ENCODE measurements at regions not wholly inside any gene's neighbourhood (a gene's known extent, or its start where the extent isn't known, plus 50 kb on each side); places are given as distances from the start of the nearest gene placed in this dataset.
"Not testable (repeated sequence)": the region's sequence is repeated elsewhere in the genome, so short reads cannot be mapped to it uniquely, and the experiment has no call there.

DNA sequence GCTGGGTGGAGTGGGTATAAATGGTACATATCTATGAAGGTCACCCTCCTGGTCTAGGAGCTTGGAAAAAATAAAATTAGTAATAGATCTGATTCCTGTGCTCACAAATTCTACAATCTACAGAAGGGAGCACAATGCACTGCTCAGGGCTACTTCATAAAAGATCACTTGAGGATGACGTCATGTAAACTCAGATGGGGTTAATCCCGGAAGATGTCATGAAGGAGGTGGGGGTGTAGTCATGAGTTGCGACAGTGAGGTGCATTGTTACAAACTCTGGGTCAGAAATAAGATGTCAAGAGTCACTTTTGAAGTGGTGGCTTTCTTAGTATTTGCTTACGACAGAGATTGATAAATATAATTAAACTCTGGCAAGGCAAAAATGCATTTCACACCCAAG, 68.2 kb downstream of the LHX9 start:
- no peak for DNase-seq

DNA sequence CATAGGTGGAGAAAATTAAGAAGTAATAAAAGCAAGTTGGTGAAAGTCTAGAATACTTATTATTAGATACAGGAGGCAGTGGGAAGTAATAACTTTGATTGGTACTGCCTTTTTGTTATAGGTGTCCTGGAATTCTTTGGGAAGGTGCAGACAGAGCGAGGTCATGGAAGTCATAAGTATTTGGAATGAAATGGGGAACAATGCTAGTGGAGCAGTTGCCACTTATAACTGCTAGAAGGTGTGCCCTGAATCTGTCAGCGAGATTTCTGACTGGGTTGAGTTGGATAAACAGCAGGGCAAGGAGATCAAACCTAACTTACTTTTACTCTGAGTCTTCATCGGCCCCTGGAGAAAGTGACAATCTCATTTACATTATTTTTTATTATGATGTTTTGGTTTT, 69.6 kb downstream of the LHX9 start:
- no peak for DNase-seq

DNA sequence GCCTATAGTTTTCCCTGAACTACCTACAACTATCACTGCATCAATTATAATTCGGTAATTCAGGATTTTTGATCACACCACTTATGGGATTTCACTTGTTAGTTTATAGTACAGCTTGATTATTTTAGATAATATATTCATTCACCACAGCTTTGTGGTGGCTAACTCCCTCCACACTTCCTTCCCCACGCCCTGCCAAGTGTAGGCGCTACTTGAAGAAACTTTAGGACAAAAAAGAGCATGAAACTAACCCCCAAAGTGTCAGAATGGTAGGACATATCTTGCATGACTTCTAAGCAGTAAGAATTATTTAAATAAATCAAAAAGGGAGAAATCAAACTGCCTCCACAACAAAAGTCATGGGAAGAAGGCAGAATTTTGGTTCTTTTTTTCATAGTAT, 70.1 kb downstream of the LHX9 start:
- DNase-seq, result no peak

DNA sequence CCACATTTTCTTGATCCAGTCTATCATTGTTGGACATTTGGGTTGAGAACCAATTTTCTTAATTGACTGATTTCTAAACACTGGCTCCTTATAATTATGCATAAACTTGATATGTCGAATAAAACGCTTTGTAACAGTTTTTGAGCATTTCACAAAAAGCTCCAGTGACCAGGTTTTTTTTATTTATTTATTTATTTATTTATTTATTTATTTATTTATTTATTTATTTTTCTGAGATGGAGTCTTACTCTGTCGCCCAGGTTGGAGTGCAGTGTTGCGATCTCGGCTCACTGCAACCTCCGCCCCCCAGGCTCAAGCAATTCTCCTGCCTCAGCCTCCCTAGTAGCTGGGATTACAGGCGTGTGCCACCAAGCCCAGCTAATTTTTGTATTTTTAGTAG, 71.4 kb downstream of the LHX9 start:
- DNase-seq, result not testable (repeated sequence)

DNA sequence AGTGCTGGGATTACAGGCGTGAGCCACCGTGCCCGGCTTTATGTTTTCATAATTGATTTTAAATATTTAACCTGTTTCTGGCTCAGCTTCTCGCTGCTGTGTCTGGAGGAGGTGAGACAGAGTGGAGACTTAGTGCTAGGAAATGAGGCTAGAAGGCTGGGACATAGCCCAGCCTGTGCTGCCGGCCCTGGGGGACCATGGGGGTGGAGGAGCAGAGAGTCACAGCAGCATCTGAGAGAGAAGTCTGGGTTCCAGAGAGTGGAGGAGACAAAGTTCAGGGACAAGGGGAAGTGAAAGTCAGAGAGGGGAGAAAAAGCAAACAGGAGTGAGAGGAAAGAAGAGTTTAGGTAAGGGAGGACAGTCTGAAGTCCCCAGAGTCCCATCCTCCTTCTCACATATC, 71.9 kb downstream of the LHX9 start:
- no peak for DNase-seq

DNA sequence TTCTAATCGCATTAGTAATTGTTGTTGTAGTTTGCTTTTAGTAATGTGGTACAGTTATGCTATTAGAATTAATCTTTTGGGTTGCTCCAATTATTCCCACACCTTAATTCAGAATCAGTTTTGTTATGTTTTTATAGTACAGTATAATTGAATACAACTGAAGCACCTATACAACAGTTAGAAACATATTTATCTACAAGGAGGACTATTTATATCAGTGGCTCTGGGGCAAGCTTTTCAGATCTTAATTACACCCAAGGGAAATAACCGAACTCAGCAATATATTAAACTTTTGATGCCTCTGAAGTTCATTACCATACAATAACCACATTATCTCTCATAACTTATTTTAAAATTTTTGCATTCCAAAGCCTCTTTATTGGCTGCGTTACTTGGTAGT, 74.4 kb downstream of the LHX9 start:
- no peak for DNase-seq

DNA sequence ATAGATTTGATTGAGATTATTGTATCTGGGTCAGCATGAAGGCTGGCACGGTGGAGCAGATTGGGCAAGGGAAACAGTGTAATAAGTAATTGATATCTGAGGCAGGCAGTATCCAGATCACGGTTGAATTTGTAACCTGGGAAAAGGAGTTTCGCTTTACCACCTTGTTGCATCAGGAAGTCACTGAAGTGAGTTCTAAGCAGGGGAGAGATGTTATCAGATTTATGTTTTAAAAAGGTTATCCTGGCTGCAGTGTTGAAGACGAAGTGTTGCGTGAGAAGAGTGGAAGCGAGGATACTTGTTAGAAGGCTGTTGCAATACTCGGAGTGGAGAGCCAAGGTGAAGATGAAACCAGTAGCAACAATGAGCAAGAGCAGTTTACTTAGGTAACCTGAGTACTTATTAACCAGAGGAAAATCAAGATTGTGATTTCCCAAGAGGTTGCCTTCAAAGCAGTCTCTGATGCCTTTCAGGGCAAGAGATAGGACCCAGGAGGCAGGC, 77.8 kb downstream of the LHX9 start:
- no peak for DNase-seq

DNA sequence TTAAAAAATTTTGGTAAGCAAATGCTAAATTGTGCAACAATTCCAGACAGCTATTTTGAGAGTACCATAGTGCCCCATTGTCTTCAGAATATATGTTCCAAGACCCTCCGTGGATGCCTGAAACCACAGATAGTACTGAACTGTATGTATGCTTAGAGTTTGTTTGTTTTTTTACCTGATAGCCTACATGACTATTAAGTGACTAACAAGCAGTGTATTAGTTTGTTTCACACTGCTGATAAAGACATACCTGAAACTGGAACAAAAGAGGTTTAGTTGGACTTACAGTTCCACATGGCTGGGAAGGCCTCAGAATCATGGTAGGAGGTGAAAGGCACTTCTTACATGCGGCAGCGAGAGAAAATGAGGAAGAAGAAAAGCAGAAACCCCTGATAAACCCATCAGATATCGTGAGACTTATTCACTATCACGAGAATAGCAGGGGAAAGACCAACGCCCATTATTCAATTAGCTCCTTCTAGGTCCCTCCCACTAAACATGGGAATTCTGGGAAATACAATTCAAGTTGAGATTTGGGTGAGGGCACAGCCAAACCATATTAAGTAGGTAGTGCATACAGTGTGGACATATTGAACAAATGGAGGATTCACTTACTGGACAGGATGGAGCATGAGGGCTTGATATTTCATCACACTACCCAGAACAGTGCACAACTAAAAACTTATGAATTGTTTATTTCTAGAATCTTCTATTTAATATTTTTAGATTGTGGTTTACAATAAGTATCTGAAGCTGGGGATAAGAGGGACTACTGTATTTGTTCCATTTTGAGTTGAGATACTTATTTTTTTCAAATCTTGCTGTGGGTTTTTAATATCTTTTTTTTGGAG, 78.5 kb downstream of the LHX9 start:
- no peak for DNase-seq

DNA sequence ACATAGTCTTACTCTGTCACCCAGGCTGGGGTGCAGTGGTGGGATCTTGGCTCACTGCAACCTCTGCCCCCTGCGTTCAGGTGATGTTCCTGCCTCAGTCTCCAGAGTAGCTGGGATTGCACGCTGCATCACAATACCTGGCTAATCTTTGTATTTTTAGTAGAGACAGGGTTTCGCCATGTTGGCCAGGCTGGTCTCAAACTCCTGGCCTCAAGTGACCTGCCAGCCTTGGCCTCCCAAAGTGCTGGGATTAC, 79.0 kb downstream of the LHX9 start:
- not testable (repeated sequence) for DNase-seq

DNA sequence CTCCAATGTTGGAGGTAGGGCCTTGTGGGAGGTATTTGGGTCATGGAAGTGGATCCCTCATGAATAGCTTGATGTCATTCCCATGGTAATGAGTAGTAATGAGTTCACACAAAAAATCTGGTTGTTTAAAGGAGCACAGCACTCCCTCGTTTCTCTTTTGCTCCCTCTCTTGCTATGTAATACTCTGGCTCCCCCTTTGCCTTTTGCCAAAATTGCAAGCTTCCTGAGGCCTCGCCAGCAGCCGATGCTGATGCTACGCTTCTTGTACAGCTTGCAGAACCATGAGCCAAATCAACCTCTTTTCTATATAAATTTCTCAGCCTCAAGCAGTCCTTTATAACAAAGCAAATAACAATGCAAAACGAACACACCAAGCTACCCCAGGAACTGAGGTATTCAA, 80.9 kb downstream of the LHX9 start:
- DNase-seq, result no peak

DNA sequence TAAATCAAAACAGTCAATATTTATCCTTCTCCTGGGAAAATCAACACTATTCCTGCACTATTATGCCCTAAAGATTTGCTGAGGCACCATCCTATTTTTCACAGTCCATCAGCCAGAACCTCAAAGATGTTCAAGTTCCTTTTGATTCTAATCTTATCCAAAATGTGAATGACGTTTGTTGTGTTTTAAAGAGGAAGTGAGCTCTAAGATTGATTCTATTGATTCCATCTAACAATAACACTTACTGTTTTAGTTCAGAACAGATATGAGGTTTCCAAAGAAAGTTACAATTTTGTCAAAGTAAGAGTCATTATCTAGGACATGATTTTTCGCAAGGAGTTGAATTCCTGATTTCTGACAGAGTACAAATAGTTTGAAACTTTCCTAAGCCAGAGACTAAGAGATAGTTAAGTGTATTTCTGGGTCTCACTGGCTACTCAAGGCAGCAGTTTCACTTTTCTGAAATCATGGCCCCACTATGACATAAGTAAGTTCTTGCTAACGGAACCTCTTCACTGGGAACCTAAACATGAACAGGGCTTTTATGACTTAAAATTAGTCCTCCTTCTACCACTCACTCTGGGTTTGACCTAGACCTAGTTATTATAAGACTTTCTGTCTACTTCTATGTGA, 84.7 kb downstream of the LHX9 start:
- no peak for DNase-seq

DNA sequence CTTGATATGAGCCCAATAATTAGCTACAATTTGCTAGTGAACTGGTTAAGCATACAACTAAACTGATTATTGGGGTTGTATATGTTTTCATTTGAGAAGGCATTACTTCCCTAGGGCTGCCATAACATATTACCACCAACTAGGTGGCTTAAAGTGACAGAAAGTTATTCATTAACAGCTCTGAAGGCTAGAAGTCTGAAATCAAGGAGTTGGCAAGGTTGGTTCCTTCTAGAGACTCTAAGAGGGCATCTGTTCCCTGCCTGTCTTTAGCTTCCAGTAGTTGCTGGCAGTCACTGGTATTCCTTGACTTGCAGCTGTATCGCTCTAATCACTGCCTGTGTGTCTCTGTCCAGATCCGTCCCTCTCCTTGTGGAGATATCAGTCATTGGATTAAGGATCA, 86.3 kb downstream of the LHX9 start:
- no peak for DNase-seq

DNA sequence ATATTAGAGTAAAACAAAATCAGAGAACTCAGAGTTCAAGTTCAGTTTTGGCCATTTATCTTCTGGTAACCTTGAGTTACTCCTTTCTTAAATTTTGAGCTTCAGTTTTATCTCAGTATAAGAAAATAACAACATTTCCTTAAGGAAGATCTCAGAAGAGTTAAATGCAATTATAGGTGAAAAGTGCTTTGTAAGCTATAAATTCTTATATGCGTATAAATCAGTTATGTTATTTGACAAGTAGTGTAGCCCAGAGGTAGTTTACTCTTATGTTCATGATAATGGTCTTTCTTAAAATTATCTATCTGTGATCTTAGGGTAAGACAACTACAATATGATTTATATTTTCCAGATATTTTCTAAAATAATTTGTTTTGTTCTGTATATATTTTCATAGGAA, 89.8 kb downstream of the LHX9 start:
- DNase-seq, result no peak

DNA sequence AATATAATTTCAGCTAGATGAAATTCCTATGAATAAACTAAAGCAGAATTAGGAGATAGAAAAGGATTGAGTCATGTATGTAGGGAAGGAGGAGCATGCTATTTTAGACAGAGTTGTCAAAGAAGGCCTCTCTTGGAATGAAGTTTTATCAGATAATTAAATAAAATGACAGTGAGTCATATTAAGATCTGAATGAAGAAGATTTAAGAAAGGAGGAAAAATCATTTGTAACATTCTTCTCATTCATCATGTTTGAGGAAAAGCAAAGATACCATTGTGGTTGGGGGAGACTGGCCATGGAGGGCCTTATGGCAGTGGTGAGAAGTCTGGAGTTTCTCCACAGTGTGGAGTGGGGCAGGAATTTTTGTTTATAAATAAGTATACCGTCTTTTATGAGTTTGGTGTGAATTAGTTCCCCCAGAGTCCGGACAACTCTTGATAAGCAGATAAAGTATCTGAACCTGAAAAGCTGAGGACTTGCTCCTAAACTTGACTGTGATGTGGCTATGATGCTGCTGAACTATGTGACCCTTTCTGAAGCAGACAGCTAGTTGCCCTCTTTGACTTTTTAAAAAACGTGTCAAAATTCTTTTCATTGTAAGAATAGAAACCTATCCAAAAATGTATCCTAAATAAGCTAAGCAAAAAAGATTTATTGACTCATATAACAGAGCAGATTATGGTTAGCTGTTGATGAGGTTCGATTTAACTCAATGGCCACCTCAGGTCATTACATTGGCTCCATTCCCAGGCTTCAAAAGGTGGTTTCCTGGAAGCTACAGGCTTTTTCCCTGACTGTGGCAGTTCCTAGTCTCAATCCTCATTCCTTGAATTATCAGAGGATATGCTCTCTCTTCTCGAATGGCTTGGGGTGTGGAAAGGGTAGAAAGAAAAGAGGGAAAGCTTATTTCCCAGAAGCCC, 90.8 kb downstream of the LHX9 start:
- DNase-seq, result no peak

DNA sequence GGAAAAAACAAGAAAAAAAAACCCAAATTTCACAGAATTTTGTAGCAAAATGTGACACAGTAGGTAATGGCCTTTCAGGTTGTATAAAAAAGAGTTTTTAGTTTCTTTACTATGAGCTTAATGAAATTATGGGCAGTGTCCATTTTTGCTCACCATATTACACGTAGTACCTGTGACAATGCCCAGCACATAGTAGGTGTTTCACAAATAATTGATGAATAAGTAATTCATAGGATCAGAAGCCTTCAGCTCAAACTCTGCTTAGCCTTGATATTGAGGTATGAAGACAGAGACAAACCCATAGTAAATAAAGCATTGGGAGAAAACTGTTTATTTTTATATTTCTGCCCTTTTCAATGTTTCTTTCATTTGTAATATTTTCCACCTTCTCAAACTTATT, 97.2 kb downstream of the LHX9 start:
- DNase-seq, result no peak

DNA sequence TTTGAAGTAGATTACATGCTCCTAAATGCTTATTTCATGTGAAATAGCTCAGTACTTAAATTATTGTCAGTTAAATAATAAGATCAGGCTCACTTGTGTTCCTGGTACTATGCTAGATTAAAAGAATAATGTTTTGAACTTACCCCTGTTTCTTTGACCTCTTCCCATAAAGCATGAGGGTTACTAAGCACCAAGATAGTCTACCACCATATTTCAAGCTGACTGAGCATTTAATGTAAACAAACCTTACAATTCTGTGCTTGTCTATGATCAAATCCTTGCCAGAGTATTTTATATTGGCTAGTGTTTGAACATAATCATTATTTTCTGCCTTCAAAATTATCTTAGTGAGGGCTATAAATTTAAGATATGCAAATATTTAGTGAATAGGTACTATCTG, 98.1 kb downstream of the LHX9 start:
- no peak for DNase-seq

DNA sequence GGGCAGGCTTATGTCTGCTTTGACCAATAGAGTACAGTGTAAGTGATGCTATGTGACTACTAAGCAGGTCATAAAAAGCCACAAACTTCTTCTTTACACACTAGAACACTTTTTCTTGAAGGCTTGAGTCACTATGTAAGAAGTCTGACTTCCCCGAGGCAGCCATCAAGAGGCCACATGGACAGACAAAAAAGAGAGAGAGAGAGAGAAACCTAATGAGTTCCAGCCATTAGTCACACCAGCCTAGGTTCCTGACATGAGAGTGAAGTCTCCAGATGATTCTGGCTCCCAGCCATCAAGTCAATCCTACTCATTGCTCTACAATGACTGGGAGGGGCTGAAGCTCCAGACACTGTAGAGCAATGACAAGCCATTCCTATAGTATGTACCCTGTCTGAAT, 101.4 kb downstream of the LHX9 start:
- no peak for DNase-seq

DNA sequence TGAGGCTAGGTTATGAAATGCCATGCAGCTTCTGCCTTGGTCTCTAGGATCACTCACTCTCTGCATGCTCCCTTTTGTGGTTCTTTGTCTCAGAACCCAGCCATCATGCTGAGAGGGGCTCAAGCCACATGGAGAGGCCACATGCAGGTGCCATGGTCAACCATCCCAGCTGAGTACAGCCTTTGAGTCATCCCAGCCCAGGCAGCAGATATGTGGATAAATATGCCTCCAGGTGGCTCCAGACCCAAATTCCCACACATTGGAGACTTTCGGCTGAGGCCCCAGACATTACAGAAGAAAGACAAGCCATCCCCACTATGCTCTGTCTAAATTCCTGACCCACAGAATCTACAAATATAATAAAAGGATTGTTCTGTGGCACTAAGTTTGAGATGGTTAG, 102.0 kb downstream of the LHX9 start:
- DNase-seq, result no peak

DNA sequence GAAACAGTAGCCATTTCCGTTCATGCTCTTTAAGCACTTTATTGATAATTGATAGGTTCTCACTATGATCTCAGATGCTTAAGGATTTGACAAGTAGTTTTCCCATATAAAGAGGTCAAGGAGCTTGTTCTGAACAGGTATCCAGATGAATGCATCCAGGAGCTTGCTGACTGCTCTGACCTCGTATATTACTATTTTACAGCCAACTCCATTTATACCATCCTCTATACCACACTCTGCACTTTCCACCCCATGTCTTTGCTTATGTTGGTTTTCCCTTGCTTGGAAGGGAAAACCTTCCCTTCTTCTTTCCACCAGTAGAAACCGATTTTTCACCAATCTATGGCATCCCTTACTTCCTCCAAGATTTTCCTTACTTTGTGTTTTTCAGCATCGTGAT, 107.2 kb downstream of the LHX9 start:
- DNase-seq, result no peak

DNA sequence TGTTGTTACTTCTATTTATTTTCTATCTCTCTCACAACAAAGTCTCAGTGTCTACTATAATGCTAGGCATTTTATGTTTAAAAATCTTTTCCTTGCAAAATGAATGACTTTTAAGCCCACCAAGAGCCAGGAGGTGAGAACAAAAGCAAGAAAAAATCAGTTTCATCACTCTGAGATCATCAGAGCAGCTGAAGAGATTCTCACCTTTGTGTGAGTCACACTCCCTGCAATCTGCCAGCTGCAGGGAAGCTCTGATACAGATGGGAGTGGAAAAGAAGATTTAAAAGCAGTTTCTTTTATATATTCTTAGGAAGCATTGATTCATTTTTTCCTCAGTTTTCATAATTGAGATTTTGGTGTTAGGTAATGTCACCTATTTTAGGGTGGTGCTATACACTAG, 107.6 kb downstream of the LHX9 start:
- DNase-seq, result no peak

DNA sequence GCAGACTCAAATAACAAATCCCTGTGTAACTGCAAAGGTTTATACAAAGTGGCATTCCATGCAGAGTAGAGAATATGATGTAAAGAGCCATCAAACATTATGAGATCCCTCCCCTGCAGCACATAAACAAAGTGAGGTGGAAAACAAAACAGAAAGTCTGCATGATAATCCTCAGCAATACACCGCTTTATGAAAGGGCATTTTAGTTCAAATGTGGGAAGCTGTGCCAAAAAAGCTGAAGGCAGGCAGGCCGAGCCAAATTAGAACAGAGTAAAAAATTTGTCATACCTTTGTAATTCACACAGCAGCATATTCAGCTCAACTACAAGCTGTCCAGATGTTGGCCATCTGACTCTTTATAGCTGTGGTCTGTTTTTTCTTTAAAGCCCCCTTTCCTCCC, 113.5 kb downstream of the LHX9 start:
- DNase-seq, result no peak

DNA sequence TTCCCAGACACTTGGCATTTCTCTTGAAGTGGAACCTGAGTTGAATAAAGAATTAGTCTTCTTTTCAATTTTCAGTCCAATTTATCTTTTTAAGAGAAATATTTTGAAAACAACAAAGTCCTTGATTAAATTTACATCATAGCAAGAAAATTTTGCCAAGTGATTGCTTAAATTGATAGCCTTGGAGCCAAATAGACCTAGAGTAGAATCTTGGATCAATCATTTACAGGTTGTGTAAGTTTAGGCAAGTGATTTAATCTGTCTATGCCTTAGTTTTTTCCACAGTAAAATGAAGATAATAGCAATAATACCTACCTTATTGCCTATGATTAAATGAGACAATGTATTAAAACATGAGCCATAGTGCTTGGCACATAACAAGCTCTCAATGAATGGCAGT, 113.9 kb downstream of the LHX9 start:
- no peak for DNase-seq

DNA sequence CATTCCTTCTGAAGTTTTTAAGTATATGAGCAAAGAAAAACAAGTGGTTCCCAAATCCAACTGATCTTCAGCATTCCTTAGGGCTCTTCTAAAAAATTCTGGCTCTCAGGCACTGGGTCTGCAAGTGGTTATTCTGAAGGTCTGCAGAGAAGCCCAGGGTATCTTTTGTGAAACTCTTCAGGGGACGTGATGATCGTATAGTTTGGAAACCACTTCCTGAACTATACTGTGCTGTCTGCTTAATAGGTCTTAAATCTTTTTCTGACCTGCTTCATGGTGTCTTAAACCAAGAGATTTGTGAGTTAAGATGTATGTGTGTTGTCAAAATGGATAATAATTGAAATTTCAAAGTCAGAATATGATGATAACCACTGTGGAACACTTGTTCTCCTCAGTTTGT, 115.5 kb downstream of the LHX9 start:
- no peak for DNase-seq

DNA sequence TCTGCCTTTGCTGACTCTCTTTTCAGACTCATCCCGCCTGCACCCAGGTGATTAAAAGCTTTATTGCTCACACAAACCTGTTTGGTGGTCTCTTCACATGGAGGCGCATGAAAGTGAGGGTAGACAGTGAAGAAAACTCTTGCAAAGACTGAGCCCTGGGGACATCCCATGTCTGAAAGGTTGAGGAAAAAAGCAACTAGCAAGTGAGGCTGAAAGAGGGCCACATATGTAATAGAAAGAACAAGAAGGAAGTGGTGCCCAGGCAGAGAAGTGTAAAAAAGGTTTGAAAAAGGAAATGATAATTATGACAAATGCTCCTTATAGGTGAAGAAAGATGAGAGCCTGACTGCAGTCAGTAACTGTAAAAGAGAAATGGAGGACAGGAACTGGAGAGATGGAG, 115.9 kb upstream of the NEK7 start:
- no peak for DNase-seq
